Prostate gland (tissue), 2 donors: ENCODE measurements at regions not wholly inside any gene's neighbourhood (a gene's known extent, or its start where the extent isn't known, plus 50 kb on each side); places are given as distances from the start of the nearest gene placed in this dataset.

Source experiments
- POLR2A ChIP-seq: fragments of 450-650 bp; IDR thresholded peaks from one replicate; pipeline ENCODE4 v1.6.1; 2016; ENCODE audit warnings: antibody characterized with exemption, mild to moderate bottlenecking
- TF ChIP-seq, protein P1 (sequence below), 4 experiments: fragments of 200-600 bp in 2 of 4; fragments of 450-650 bp in 2 of 4; sonication (generic) in 2 of 4; IDR thresholded peaks; 1 replicate in 3 of 4; 2 replicates in 1 of 4; pipeline ENCODE4 v1.5.1; 2016 to 2019; ENCODE audit warnings: antibody characterized with exemption in 4 of 4, mild to moderate bottlenecking in 2 of 4, moderate library complexity in 2 of 4

DNA sequence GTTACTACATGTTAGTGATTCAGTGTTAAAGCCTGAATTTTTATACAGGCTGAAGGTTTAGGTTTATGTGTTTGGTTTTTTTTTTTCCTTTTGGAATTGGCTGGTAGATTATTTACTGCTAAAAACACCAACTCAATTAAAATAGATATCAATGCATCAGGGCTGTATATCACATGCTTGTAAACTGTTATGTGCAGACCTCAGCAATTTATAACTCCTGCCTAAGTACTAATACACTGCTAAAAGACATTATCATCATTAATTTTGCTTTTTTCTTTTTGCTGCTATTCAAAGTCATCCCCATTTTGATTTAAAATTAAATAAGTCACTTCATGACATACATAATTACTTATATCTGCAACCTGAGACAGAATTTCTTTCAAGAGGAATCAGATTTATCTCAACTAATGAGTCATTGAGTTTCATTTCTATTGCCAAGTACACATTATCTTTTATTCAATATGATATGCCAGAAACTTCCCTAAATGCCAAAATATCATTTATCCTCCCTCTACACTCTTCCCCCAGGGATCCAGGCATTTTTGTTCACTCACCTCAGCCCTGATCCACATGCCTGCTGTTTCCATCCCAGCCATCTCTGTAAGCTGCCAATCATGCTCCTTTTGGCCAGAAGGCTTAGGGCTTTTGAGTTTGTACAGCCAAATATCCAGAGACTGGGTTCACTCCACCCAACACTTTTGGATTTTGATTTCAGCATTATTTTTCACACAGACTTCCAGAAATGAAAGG is 98.5 kb downstream of the POLR1F start:
- TF ChIP-seq, protein P1, sequence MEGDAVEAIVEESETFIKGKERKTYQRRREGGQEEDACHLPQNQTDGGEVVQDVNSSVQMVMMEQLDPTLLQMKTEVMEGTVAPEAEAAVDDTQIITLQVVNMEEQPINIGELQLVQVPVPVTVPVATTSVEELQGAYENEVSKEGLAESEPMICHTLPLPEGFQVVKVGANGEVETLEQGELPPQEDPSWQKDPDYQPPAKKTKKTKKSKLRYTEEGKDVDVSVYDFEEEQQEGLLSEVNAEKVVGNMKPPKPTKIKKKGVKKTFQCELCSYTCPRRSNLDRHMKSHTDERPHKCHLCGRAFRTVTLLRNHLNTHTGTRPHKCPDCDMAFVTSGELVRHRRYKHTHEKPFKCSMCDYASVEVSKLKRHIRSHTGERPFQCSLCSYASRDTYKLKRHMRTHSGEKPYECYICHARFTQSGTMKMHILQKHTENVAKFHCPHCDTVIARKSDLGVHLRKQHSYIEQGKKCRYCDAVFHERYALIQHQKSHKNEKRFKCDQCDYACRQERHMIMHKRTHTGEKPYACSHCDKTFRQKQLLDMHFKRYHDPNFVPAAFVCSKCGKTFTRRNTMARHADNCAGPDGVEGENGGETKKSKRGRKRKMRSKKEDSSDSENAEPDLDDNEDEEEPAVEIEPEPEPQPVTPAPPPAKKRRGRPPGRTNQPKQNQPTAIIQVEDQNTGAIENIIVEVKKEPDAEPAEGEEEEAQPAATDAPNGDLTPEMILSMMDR (IDR thresholded peaks at IDR 0.05), result no peak
- TF ChIP-seq POLR2A, result no peak
